ENCODE measurements at regions not wholly inside any gene's neighbourhood (a gene's known extent, or its start where the extent isn't known, plus 50 kb on each side); places are given as distances from the start of the nearest gene placed in this dataset.

GRCh38 chr4:126414741-126415140 lies 1100.0 kb downstream of the FAT4 start (continued):
- TF ChIP-seq ZBTB10 (CRISPR knock-in tag; IDR thresholded peaks at IDR 0.05; ENCODE audit: borderline replicate concordance) (no peak), ZNF7 (CRISPR knock-in tag; IDR thresholded peaks at IDR 0.05) (no peak)

- Histone ChIP-seq H3K79me2 (ENCODE audit: insufficient read depth, low read length) (no peaks in the 10 kb centered on the region), H3K27me3 (ENCODE audit: control insufficient read depth in 1 of 2, insufficient read depth in 2 of 2, low read length in 2 of 2) (no peaks in the 10 kb centered on the region), H2AFZ (ENCODE audit: low read length) (no peak overlapping the region), H3K4me2 (ENCODE audit: low read depth, low read length) (no peak overlapping the region), H3K9me3 (ENCODE audit: low read length) (peaks cover 5% of the 10 kb centered on the region), H4K20me1 (ENCODE audit: insufficient read depth, low read length) (no peaks in the 10 kb centered on the region), H3K9ac (ENCODE audit: insufficient read depth, low read depth, low read length) (no peak overlapping the region), H3K27ac (ENCODE audit: extremely low read length, insufficient read depth, low read length) (no peak overlapping the region), H3K36me3 (replicated peaks in 1 of 2; ENCODE audit: control insufficient read depth in 1 of 2, insufficient read depth in 2 of 2, low read length in 2 of 2) (no peaks in the 10 kb centered on the region), H3K4me3 (replicated peaks in 1 of 3; ENCODE audit: insufficient read depth in 1 of 3, low read depth in 2 of 3, low read length in 3 of 3) (no peak overlapping the region), H3K4me1 (ENCODE audit: insufficient read depth, low read length) (no peaks in the 10 kb centered on the region)
- no TSS peak for BruUV-seq (replicated peaks)
- TF ChIP-seq ZNF224 (CRISPR knock-in tag; IDR thresholded peaks at IDR 0.05) (no peak), ZNF329 (CRISPR knock-in tag; IDR thresholded peaks at IDR 0.05; ENCODE audit: low read depth) (no peak), ZNF800 (CRISPR knock-in tag; IDR thresholded peaks at IDR 0.05) (no peak), IKZF4 (CRISPR knock-in tag; IDR thresholded peaks at IDR 0.05; ENCODE audit: borderline replicate concordance, low read depth, not compliant biosample characterization) (no peak), REST (IDR thresholded peaks at IDR 0.05; ENCODE audit: borderline replicate concordance in 1 of 2, low read depth in 1 of 2, low read length in 2 of 2) (no peak), ELK4 (CRISPR knock-in tag; IDR thresholded peaks at IDR 0.05; ENCODE audit: borderline replicate concordance) (no peak)
- in situ Hi-C loops (cut with HindIII; ENCODE audit: extremely low pct_ligation_motif_present, low pct_unique_long_range_greater_than_20kb) (no loop called here), intact Hi-C loops (cut with micrococcal nuclease; ENCODE audit: unreplicated experiment) (no loop called here)
- ChIA-PET POLR2A (no interaction called here), CTCF (ENCODE audit: low intra/inter-chr PET ratio, low total read pairs) (no interaction called here)
- no peak for FAIRE-seq
- ATAC-seq = no peak
- DNase-seq (ENCODE audit: low spot score) = no peak
These were observed 1104.5 kb downstream of the FAT4 start for GRCh38 chr4:126419266-126419665.
